ENCODE measurements at regions not wholly inside any gene's neighbourhood (a gene's known extent, or its start where the extent isn't known, plus 50 kb on each side); places are given as distances from the start of the nearest gene placed in this dataset.

GRCh38 chr6:163779727-163780284 is 365.3 kb downstream of the QKI start:
- H3K9me3 Mint-ChIP-seq (ENCODE audit: unreplicated experiment): no peaks in the 10 kb centered on the region
- H3K4me1 Mint-ChIP-seq (ENCODE audit: low read depth, unreplicated experiment): no peaks in the 10 kb centered on the region
- ChIA-PET CTCF (no interaction called here), POLR2A (no interaction called here)
- no TSS peak for BruUV-seq (replicated peaks)
- H3K27me3 Mint-ChIP-seq (ENCODE audit: insufficient read depth, unreplicated experiment): peaks cover 15% of the 10 kb centered on the region
- no peak overlapping the region for H3K27ac Mint-ChIP-seq (ENCODE audit: unreplicated experiment)
- no peaks in the 10 kb centered on the region for H3K4me1 ChIP-seq
- H3K4me3 ChIP-seq (ENCODE audit: low read depth, low read length): no peak overlapping the region
- no peaks in the 10 kb centered on the region for H3K36me3 Mint-ChIP-seq (ENCODE audit: insufficient read depth, unreplicated experiment)
- no peaks in the 10 kb centered on the region for H3K9me3 ChIP-seq
- H3K36me3 ChIP-seq (ENCODE audit: control insufficient read depth, insufficient read depth, low read length): no peaks in the 10 kb centered on the region
- TF ChIP-seq, protein P1, sequence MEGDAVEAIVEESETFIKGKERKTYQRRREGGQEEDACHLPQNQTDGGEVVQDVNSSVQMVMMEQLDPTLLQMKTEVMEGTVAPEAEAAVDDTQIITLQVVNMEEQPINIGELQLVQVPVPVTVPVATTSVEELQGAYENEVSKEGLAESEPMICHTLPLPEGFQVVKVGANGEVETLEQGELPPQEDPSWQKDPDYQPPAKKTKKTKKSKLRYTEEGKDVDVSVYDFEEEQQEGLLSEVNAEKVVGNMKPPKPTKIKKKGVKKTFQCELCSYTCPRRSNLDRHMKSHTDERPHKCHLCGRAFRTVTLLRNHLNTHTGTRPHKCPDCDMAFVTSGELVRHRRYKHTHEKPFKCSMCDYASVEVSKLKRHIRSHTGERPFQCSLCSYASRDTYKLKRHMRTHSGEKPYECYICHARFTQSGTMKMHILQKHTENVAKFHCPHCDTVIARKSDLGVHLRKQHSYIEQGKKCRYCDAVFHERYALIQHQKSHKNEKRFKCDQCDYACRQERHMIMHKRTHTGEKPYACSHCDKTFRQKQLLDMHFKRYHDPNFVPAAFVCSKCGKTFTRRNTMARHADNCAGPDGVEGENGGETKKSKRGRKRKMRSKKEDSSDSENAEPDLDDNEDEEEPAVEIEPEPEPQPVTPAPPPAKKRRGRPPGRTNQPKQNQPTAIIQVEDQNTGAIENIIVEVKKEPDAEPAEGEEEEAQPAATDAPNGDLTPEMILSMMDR (IDR thresholded peaks at IDR 0.05; ENCODE audit: insufficient read depth in 1 of 2, low read depth in 1 of 2, low read length in 1 of 2, severe bottlenecking in 1 of 2, unreplicated experiment in 1 of 2): no peak
- intact Hi-C loops (cut with micrococcal nuclease; ENCODE audit: unreplicated experiment): no loop called here
- H3K4me3 Mint-ChIP-seq (ENCODE audit: unreplicated experiment): no peak overlapping the region
- no peaks in the 10 kb centered on the region for H3K27me3 ChIP-seq (replicated peaks; ENCODE audit: control insufficient read depth, insufficient read depth, low read length)
- DNase-seq: no peak

DNA sequence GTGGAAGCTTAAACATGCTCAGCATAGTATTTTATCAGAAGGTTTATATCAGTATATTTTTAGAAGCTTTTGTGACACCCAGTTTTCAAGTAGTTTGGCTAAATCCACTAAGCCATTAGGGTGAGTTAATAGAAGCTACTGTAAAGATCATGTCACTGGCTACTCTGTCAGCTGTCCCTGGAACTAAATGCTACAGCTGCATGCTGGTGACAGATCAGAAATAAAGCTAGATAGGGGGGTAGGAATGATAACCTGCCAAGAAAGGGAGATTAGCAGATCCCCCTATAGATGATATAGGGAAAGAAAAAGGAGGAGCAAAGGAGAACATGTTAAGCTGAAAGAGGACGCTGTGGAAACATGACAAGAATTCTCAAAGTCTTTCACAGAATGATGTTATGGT is 363.2 kb downstream of the QKI start:
- Histone ChIP-seq H3K4me3 (ENCODE audit: low read depth, low read length) (no peak overlapping the region), H3K36me3 (ENCODE audit: control insufficient read depth, insufficient read depth, low read length) (no peaks in the 10 kb centered on the region), H3K4me1 (no peaks in the 10 kb centered on the region), H3K27me3 (replicated peaks; ENCODE audit: control insufficient read depth, insufficient read depth, low read length) (0 out of 2 replicates have a peak, but pooled peaks cover 2% of the 10 kb centered on the region), H3K9me3 (no peaks in the 10 kb centered on the region)
- no peaks in the 10 kb centered on the region for H3K36me3 Mint-ChIP-seq (ENCODE audit: insufficient read depth, unreplicated experiment)
- no peaks in the 10 kb centered on the region for H3K9me3 Mint-ChIP-seq (ENCODE audit: unreplicated experiment)
- no peak overlapping the region for H3K4me3 Mint-ChIP-seq (ENCODE audit: unreplicated experiment)
- DNase-seq: no peak
- ChIA-PET CTCF (no interaction called here), POLR2A (no interaction called here)
- intact Hi-C loops (cut with micrococcal nuclease; ENCODE audit: unreplicated experiment): no loop called here
- no TSS peak for BruUV-seq (replicated peaks)
- no peaks in the 10 kb centered on the region for H3K4me1 Mint-ChIP-seq (ENCODE audit: low read depth, unreplicated experiment)
- peaks cover 12% of the 10 kb centered on the region for H3K27me3 Mint-ChIP-seq (ENCODE audit: insufficient read depth, unreplicated experiment)
- TF ChIP-seq, protein P1 (IDR thresholded peaks at IDR 0.05; ENCODE audit: insufficient read depth in 1 of 2, low read depth in 1 of 2, low read length in 1 of 2, severe bottlenecking in 1 of 2, unreplicated experiment in 1 of 2): no peak
- no peak overlapping the region for H3K27ac Mint-ChIP-seq (ENCODE audit: unreplicated experiment)

- intact Hi-C loops (cut with micrococcal nuclease; ENCODE audit: unreplicated experiment): no loop called here
- H3K27me3 Mint-ChIP-seq (ENCODE audit: insufficient read depth, unreplicated experiment): peaks cover 12% of the 10 kb centered on the region
- H3K27me3 ChIP-seq (replicated peaks; ENCODE audit: control insufficient read depth, insufficient read depth, low read length): 0 out of 2 replicates have a peak, but pooled peaks cover 2% of the 10 kb centered on the region
- H3K9me3 Mint-ChIP-seq (ENCODE audit: unreplicated experiment): no peaks in the 10 kb centered on the region
- no peak for DNase-seq
- no peaks in the 10 kb centered on the region for H3K36me3 Mint-ChIP-seq (ENCODE audit: insufficient read depth, unreplicated experiment)
- H3K9me3 ChIP-seq: no peaks in the 10 kb centered on the region
- no peak overlapping the region for H3K4me3 ChIP-seq (ENCODE audit: low read depth, low read length)
- ChIA-PET CTCF (no interaction called here), POLR2A (no interaction called here)
- TF ChIP-seq, protein P1 (IDR thresholded peaks at IDR 0.05; ENCODE audit: insufficient read depth in 1 of 2, low read depth in 1 of 2, low read length in 1 of 2, severe bottlenecking in 1 of 2, unreplicated experiment in 1 of 2): no peak
- no peaks in the 10 kb centered on the region for H3K36me3 ChIP-seq (ENCODE audit: control insufficient read depth, insufficient read depth, low read length)
- no TSS peak for BruUV-seq (replicated peaks)
- no peaks in the 10 kb centered on the region for H3K4me1 ChIP-seq
- H3K27ac Mint-ChIP-seq (ENCODE audit: unreplicated experiment): no peak overlapping the region
- no peaks in the 10 kb centered on the region for H3K4me1 Mint-ChIP-seq (ENCODE audit: low read depth, unreplicated experiment)
- H3K4me3 Mint-ChIP-seq (ENCODE audit: unreplicated experiment): no peak overlapping the region
These were observed 362.6 kb downstream of the QKI start for GRCh38 chr6:163776906-163777686.

Data from Caco-2 (cell line).